GM23338 (cell line): ENCODE measurements at regions not wholly inside any gene's neighbourhood (a gene's known extent, or its start where the extent isn't known, plus 50 kb on each side); places are given as distances from the start of the nearest gene placed in this dataset.

Experiments
- ATAC-seq: fragments of 200-7000 bp; cut with Tn5 transposase; 3 replicates; pipeline ENCODE4 v1.9.1; 2020
- DNase-seq: peaks from one replicate; pipeline ENCODE4 v3.0.0-alpha.2; 2015; ENCODE audit warnings: low spot score
- H2AFZ ChIP-seq: fragments of 200-600 bp; sonication (generic); 2 replicates; pipeline ENCODE4 v1.8.0; 2016; ENCODE audit warnings: antibody characterized with exemption, mild to moderate bottlenecking, moderate library complexity
- H3F3A ChIP-seq: fragments of 200-600 bp; sonication (generic); replicated peaks from 2 replicates; pipeline ENCODE4 v1.8.0; 2017; ENCODE audit warnings: antibody characterized with exemption, mixed run types, low read depth
- H3K27ac ChIP-seq: fragments of 200-600 bp; sonication (generic); 2 replicates; pipeline ENCODE4 v1.6.1; 2016; ENCODE audit warnings: low read depth
- H3K27me3 ChIP-seq: fragments of 200-600 bp; sonication (generic); 2 replicates; pipeline ENCODE4 v1.8.0; 2016; ENCODE audit warnings: mild to moderate bottlenecking, mixed run types, moderate library complexity; ENCODE audit not compliant: insufficient read depth
- H3K36me3 ChIP-seq: fragments of 200-600 bp; sonication (generic); 2 replicates; pipeline ENCODE4 v1.8.0; 2016; ENCODE audit warnings: mild to moderate bottlenecking; ENCODE audit not compliant: insufficient read depth
- H3K4me1 ChIP-seq: fragments of 200-600 bp; sonication (generic); 2 replicates; pipeline ENCODE4 v1.8.0; 2016; ENCODE audit warnings: mild to moderate bottlenecking, moderate library complexity; ENCODE audit not compliant: insufficient read depth
- H3K4me2 ChIP-seq: fragments of 200-600 bp; sonication (generic); 2 replicates; pipeline ENCODE4 v1.7.1; 2017; ENCODE audit warnings: mixed run types
- H3K4me3 ChIP-seq: fragments of 200-600 bp; sonication (generic); 2 replicates; pipeline ENCODE4 v1.6.1; 2016; ENCODE audit warnings: mixed run types
- H3K79me2 ChIP-seq: fragments of 200-600 bp; sonication (generic); replicated peaks from 2 replicates; pipeline ENCODE4 v1.8.0; 2017; ENCODE audit warnings: mild to moderate bottlenecking; ENCODE audit not compliant: insufficient read depth
- H3K9me2 ChIP-seq: fragments of 200-600 bp; sonication (generic); 2 replicates; pipeline ENCODE4 v1.8.0; 2017; ENCODE audit not compliant: insufficient read depth
- H4K20me1 ChIP-seq: fragments of 200-600 bp; sonication (generic); replicated peaks from 2 replicates; pipeline ENCODE4 v1.8.0; 2017; ENCODE audit warnings: mild to moderate bottlenecking; ENCODE audit not compliant: insufficient read depth
- H3K27ac Mint-ChIP-seq: 2 replicates; pipeline ENCODE4 v1.8.0; 2020; ENCODE audit warnings: inconsistent platforms, mild to moderate bottlenecking, moderate library complexity, mixed read lengths
- H3K27me3 Mint-ChIP-seq: 3 replicates; pipeline ENCODE4 v1.8.0; 2022; ENCODE audit warnings: low read depth, mild to moderate bottlenecking, moderate library complexity, mixed read lengths, inconsistent platforms; ENCODE audit not compliant: insufficient read depth, poor library complexity
- H3K36me3 Mint-ChIP-seq: 3 replicates; pipeline ENCODE4 v1.8.0; 2021; ENCODE audit warnings: low read depth, mild to moderate bottlenecking, inconsistent platforms, moderate library complexity, mixed read lengths
- H3K4me1 Mint-ChIP-seq: 3 replicates; pipeline ENCODE4 v1.8.0; 2020; ENCODE audit warnings: mild to moderate bottlenecking, inconsistent platforms, mixed read lengths
- H3K4me3 Mint-ChIP-seq: 3 replicates; pipeline ENCODE4 v1.8.0; 2021; ENCODE audit warnings: moderate library complexity, mild to moderate bottlenecking, inconsistent platforms, mixed read lengths
- H3K9me3 Mint-ChIP-seq: 3 replicates; pipeline ENCODE4 v1.8.0; 2020; ENCODE audit warnings: moderate library complexity, mild to moderate bottlenecking, inconsistent platforms, mixed read lengths
- CREB1 ChIP-seq: fragments of 250-450 bp; sonication (Bioruptor Pico); IDR thresholded peaks from 2 replicates; pipeline ENCODE4 v1.5.0; 2020; ENCODE audit warnings: low read depth, mild to moderate bottlenecking, moderate library complexity
- CTCF ChIP-seq, 2 experiments: fragments of 200-600 bp in 1 of 2; sonication (generic) in 1 of 2; conservative IDR thresholded peaks; 2 replicates each; pipeline versions ENCODE4 v1.5.1 to v1.6.1; 2016 to 2017; ENCODE audit warnings: antibody characterized with exemption in 2 of 2, low read depth in 2 of 2, mild to moderate bottlenecking in 2 of 2, moderate library complexity in 1 of 2
- ETS1 ChIP-seq: IDR thresholded peaks from 2 replicates; pipeline ENCODE4 v1.6.1; 2016; ENCODE audit warnings: antibody characterized with exemption
- EZH2 ChIP-seq: fragments of 200-600 bp; sonication (generic); IDR thresholded peaks from one replicate; pipeline ENCODE4 v1.8.0; 2017; ENCODE audit warnings: antibody characterized with exemption, mild to moderate bottlenecking, low read depth; ENCODE audit not compliant: unreplicated experiment
- JUNB ChIP-seq: IDR thresholded peaks from one replicate; pipeline ENCODE4 v1.6.1; 2016; ENCODE audit warnings: antibody characterized with exemption; ENCODE audit not compliant: unreplicated experiment
- ZNF462 ChIP-seq: fragments of 250-450 bp; sonication (Bioruptor Pico); IDR thresholded peaks from 2 replicates; pipeline ENCODE4 v1.5.0; 2020; ENCODE audit warnings: mild to moderate bottlenecking, moderate library complexity
- TF ChIP-seq, protein P1 (sequence below): IDR thresholded peaks from one replicate; pipeline ENCODE4 v1.6.1; 2018; ENCODE audit warnings: antibody characterized with exemption; ENCODE audit not compliant: unreplicated experiment

DNA sequence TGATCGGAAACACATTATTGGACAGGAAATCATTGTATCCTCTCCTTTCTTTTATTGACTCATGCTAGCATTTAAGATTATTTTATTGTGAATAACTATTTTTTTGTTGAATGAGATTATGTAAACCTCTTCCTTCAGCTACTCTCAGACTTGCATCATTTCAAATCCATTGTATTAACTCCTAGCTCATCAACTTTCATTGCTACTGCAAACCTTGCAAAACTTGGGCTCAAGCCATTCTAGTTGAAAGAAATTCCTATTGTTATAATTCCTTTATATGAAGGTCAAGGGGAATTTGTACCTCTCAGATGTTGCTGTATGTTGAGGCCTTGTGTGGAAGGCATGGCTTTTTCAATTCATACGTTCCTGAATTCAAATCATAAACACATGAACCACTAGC, 1764.6 kb downstream of the SUCLG1 start:
- H3K27ac Mint-ChIP-seq, result no peak overlapping the region
- Histone ChIP-seq H2AFZ (no peak overlapping the region), H3K9me2 (no peaks in the 10 kb centered on the region), H3K4me3 (no peak overlapping the region), H3K4me1 (no peaks in the 10 kb centered on the region), H4K20me1 (no peaks in the 10 kb centered on the region), H3K36me3 (no peaks in the 10 kb centered on the region), H3K79me2 (no peaks in the 10 kb centered on the region), H3F3A (no peaks in the 10 kb centered on the region), H3K27ac (no peak overlapping the region), H3K27me3 (no peaks in the 10 kb centered on the region), H3K4me2 (no peak overlapping the region)
- no peaks in the 10 kb centered on the region for H3K27me3 Mint-ChIP-seq
- H3K4me3 Mint-ChIP-seq, result no peak overlapping the region
- no peaks in the 10 kb centered on the region for H3K36me3 Mint-ChIP-seq
- H3K4me1 Mint-ChIP-seq, result no peaks in the 10 kb centered on the region
- no peak for DNase-seq
- H3K9me3 Mint-ChIP-seq, result peaks cover 3% of the 10 kb centered on the region; the same call in 1 of the 3 replicates
- TF ChIP-seq ZNF462 (CRISPR knock-in tag) (no peak), CTCF (conservative IDR thresholded peaks at IDR 0.05; ENCODE audit: low read depth in 2 of 2) (no peak), EZH2 (no peak), JUNB (no peak), ETS1 (no peak), CREB1 (no peak)
- TF ChIP-seq, protein P1, sequence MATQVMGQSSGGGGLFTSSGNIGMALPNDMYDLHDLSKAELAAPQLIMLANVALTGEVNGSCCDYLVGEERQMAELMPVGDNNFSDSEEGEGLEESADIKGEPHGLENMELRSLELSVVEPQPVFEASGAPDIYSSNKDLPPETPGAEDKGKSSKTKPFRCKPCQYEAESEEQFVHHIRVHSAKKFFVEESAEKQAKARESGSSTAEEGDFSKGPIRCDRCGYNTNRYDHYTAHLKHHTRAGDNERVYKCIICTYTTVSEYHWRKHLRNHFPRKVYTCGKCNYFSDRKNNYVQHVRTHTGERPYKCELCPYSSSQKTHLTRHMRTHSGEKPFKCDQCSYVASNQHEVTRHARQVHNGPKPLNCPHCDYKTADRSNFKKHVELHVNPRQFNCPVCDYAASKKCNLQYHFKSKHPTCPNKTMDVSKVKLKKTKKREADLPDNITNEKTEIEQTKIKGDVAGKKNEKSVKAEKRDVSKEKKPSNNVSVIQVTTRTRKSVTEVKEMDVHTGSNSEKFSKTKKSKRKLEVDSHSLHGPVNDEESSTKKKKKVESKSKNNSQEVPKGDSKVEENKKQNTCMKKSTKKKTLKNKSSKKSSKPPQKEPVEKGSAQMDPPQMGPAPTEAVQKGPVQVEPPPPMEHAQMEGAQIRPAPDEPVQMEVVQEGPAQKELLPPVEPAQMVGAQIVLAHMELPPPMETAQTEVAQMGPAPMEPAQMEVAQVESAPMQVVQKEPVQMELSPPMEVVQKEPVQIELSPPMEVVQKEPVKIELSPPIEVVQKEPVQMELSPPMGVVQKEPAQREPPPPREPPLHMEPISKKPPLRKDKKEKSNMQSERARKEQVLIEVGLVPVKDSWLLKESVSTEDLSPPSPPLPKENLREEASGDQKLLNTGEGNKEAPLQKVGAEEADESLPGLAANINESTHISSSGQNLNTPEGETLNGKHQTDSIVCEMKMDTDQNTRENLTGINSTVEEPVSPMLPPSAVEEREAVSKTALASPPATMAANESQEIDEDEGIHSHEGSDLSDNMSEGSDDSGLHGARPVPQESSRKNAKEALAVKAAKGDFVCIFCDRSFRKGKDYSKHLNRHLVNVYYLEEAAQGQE, result no peak
- no peak for ATAC-seq
